ENCODE measurements at regions not wholly inside any gene's neighbourhood (a gene's known extent, or its start where the extent isn't known, plus 50 kb on each side); places are given as distances from the start of the nearest gene placed in this dataset.
"Not testable (repeated sequence)": the region's sequence is repeated elsewhere in the genome, so short reads cannot be mapped to it uniquely, and the experiment has no call there.

DNA sequence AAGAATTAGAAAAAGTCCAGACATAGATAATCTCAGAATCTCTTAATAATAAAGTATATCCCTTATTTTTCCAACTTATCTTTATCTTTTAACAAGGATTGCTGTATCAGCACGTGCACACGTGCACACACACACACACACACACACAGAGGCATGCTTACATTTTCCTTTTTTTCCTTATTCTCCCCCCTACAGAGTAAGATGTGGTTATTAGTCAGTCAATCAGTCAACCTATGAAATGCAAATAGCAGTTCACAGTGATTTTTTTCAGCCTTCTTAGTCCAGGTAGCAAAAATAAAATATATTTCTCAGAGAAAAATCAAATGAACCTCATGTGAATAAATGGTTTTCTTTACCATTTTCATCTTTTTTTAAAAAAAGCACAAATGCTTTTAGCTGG lies 506.2 kb upstream of the SLC39A10 start:
- Histone ChIP-seq H3K4me3 (no peak overlapping the region), H3K4me1 (no peaks in the 10 kb centered on the region), H3K27ac (no peak overlapping the region), H3K36me3 (no peaks in the 10 kb centered on the region), H3K27me3 (no peaks in the 10 kb centered on the region), H3K9me3 (no peaks in the 10 kb centered on the region)
- no peak for DNase-seq (ENCODE audit: low spot score in 2 of 2)
- TF ChIP-seq EP300 (IDR thresholded peaks at IDR 0.05) (no peak), POLR2AphosphoS5 (IDR thresholded peaks at IDR 0.05) (no peak), POLR2A (IDR thresholded peaks at IDR 0.05) (no peak)
- TF ChIP-seq, protein P1, sequence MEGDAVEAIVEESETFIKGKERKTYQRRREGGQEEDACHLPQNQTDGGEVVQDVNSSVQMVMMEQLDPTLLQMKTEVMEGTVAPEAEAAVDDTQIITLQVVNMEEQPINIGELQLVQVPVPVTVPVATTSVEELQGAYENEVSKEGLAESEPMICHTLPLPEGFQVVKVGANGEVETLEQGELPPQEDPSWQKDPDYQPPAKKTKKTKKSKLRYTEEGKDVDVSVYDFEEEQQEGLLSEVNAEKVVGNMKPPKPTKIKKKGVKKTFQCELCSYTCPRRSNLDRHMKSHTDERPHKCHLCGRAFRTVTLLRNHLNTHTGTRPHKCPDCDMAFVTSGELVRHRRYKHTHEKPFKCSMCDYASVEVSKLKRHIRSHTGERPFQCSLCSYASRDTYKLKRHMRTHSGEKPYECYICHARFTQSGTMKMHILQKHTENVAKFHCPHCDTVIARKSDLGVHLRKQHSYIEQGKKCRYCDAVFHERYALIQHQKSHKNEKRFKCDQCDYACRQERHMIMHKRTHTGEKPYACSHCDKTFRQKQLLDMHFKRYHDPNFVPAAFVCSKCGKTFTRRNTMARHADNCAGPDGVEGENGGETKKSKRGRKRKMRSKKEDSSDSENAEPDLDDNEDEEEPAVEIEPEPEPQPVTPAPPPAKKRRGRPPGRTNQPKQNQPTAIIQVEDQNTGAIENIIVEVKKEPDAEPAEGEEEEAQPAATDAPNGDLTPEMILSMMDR (IDR thresholded peaks at IDR 0.05): no peak
- 84% methylated on average over 2 of the region's 2 CpGs for WGBS

DNA sequence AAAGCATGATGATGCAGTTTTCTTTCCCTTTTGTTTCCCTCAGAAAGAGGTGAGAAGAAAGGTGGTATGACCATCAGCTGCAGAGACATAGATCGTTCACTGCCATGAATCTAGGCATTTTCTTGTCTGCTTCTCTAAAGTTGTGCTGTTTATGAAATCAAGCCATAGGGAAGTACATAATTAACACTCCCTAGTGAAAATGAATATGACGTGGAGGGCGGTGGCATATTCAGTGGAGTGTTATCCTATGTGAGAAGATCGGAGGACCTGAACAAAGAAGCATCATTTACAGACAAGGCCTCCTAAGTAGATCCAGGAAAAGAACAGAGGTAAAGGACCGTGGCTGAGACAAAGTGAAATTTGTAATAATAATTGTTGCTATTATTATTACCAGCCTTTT lies 509.0 kb upstream of the SLC39A10 start:
- H3K9me3 ChIP-seq: no peaks in the 10 kb centered on the region
- WGBS: 90% methylated on average over 5 of the region's 5 CpGs
- H3K36me3 ChIP-seq: no peaks in the 10 kb centered on the region
- H3K27ac ChIP-seq: no peak overlapping the region
- no peak for DNase-seq (ENCODE audit: low spot score in 2 of 2)
- no peak overlapping the region for H3K4me3 ChIP-seq
- H3K4me1 ChIP-seq: no peaks in the 10 kb centered on the region
- no peaks in the 10 kb centered on the region for H3K27me3 ChIP-seq
- TF ChIP-seq POLR2A (IDR thresholded peaks at IDR 0.05) (no peak), EP300 (IDR thresholded peaks at IDR 0.05) (no peak), POLR2AphosphoS5 (IDR thresholded peaks at IDR 0.05) (no peak)
- TF ChIP-seq, protein P1 (IDR thresholded peaks at IDR 0.05): no peak

DNA sequence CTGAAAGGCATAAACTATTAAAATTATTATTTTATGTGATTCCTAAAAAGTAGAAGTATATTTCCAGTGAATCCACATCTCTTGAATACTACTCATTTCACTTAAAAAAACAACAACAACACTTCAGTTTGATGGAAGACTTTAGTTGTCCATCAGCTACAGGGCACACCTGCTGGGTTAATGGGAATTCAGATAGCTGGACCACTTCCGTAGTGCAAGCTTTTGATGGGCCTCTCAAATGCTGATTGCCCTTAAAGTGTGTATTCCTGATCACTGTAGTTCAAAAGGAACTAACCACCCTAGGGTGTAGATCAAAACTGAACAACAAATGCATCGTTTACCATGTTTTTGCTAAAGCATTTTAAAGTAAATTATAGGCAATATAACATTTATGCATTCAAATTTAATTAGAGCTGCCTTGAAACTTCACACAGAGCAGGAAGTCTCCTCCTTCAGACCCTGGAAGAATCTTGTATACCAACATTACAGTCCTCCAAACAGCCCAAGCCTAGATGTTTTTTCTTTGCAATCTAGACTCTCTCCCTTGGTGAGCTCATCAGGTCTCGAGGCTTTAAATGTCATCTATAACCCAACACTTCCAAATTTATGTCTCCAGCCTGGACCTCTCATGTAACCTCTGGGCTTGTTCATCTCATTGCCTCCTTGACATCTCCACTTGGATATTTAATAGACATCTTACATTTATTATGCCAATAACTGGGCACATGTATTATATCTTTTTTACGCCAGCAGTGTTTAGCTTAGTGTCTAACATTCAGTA lies 510.1 kb upstream of the SLC39A10 start:
- no peak for DNase-seq (ENCODE audit: low spot score in 2 of 2)
- TF ChIP-seq POLR2A (IDR thresholded peaks at IDR 0.05): no peak
- TF ChIP-seq, protein P1 (IDR thresholded peaks at IDR 0.05): no peak
- TF ChIP-seq POLR2AphosphoS5 (IDR thresholded peaks at IDR 0.05): no peak
- TF ChIP-seq EP300 (IDR thresholded peaks at IDR 0.05): no peak
- WGBS: 82% methylated on average over 4 of the region's 4 CpGs

GRCh38 chr2:195138435-195138834 lies 518.6 kb upstream of the SLC39A10 start:
- H3K27ac ChIP-seq: no peak overlapping the region
- H3K4me1 ChIP-seq: no peaks in the 10 kb centered on the region
- H3K9me3 ChIP-seq: no peaks in the 10 kb centered on the region
- no peaks in the 10 kb centered on the region for H3K27me3 ChIP-seq
- TF ChIP-seq POLR2AphosphoS5 (IDR thresholded peaks at IDR 0.05) (no peak), EP300 (IDR thresholded peaks at IDR 0.05) (no peak), POLR2A (IDR thresholded peaks at IDR 0.05) (no peak)
- TF ChIP-seq, protein P1 (IDR thresholded peaks at IDR 0.05): no peak
- WGBS: 90% methylated on average over 7 of the region's 7 CpGs
- no peak for DNase-seq (ENCODE audit: low spot score in 2 of 2)
- H3K36me3 ChIP-seq: no peaks in the 10 kb centered on the region
- no peak overlapping the region for H3K4me3 ChIP-seq

More for the DNA sequence above, 510.1 kb upstream of the SLC39A10 start:
- H3K36me3 ChIP-seq: no peaks in the 10 kb centered on the region
- no peak overlapping the region for H3K4me3 ChIP-seq
- no peak overlapping the region for H3K27ac ChIP-seq
- H3K9me3 ChIP-seq: no peaks in the 10 kb centered on the region
- no peaks in the 10 kb centered on the region for H3K27me3 ChIP-seq
- no peaks in the 10 kb centered on the region for H3K4me1 ChIP-seq

- WGBS: no CpG with 5 or more reads among the region's 3 CpGs
- not testable (repeated sequence) for H3K9me3 ChIP-seq; H3K4me3 ChIP-seq; H3K4me1 ChIP-seq; H3K27me3 ChIP-seq; DNase-seq (ENCODE audit: low spot score in 2 of 2); H3K36me3 ChIP-seq; H3K27ac ChIP-seq
Measured at GRCh38 chr2:195125889-195126288, 531.1 kb upstream of the SLC39A10 start.

All from suprapubic skin (tissue), 4 donors.